ENCODE measurements at regions not wholly inside any gene's neighbourhood (a gene's known extent, or its start where the extent isn't known, plus 50 kb on each side); places are given as distances from the start of the nearest gene placed in this dataset.

- peaks cover 15% of the 10 kb centered on the region for H3K4me1 ChIP-seq (ENCODE audit: control insufficient read depth, insufficient read depth, low read length)
Observed at GRCh38 chr2:204114295-204115136, 178.0 kb downstream of the ICOS start.

GRCh38 chr2:204115137-204116056 is 178.8 kb downstream of the ICOS start:
- Histone ChIP-seq H3K27me3 (ENCODE audit: control insufficient read depth, insufficient read depth, low read length) (no peaks in the 10 kb centered on the region), H3K36me3 (ENCODE audit: control insufficient read depth, insufficient read depth, low read length) (no peaks in the 10 kb centered on the region), H3K27ac (ENCODE audit: low read depth, low read length) (peak overlapping the region; percentile 48), H3K4me1 (ENCODE audit: control insufficient read depth, insufficient read depth, low read length) (peaks cover 8% of the 10 kb centered on the region), H3K4me3 (ENCODE audit: low read depth, low read length) (no peak overlapping the region), H3K9me3 (ENCODE audit: control insufficient read depth, insufficient read depth, low read length) (no peaks in the 10 kb centered on the region)
- WGBS (ENCODE audit: insufficient coverage), result 38% methylated on average over 2 of the region's 5 CpGs
- DNase-seq (ENCODE audit: low read depth in 4 of 6, low spot score in 6 of 6), result peak in 2 of 6 donors; percentile 37 to 82

More at GRCh38 chr2:204114295-204115136, 178.0 kb downstream of the ICOS start:
- DNase-seq (ENCODE audit: low read depth in 4 of 6, low spot score in 6 of 6), result no peak
- H3K9me3 ChIP-seq (ENCODE audit: control insufficient read depth, insufficient read depth, low read length), result no peaks in the 10 kb centered on the region
- no peaks in the 10 kb centered on the region for H3K27me3 ChIP-seq (ENCODE audit: control insufficient read depth, insufficient read depth, low read length)
- H3K27ac ChIP-seq (ENCODE audit: low read depth, low read length), result no peak overlapping the region
- H3K36me3 ChIP-seq (ENCODE audit: control insufficient read depth, insufficient read depth, low read length), result no peaks in the 10 kb centered on the region
- H3K4me3 ChIP-seq (ENCODE audit: low read depth, low read length), result no peak overlapping the region
- 80% methylated on average over 8 of the region's 11 CpGs for WGBS (ENCODE audit: insufficient coverage)

GRCh38 chr2:204116159-204116792 is 179.7 kb downstream of the ICOS start:
- no peaks in the 10 kb centered on the region for H3K36me3 ChIP-seq (ENCODE audit: control insufficient read depth, insufficient read depth, low read length)
- peak overlapping the region; percentile 48 for H3K27ac ChIP-seq (ENCODE audit: low read depth, low read length)
- no peak overlapping the region for H3K4me3 ChIP-seq (ENCODE audit: low read depth, low read length)
- DNase-seq (ENCODE audit: low read depth in 4 of 6, low spot score in 6 of 6), result peak in 2 of 6 donors; percentile 43 to 91
- no peaks in the 10 kb centered on the region for H3K9me3 ChIP-seq (ENCODE audit: control insufficient read depth, insufficient read depth, low read length)
- H3K27me3 ChIP-seq (ENCODE audit: control insufficient read depth, insufficient read depth, low read length), result no peaks in the 10 kb centered on the region
- peaks cover 8% of the 10 kb centered on the region for H3K4me1 ChIP-seq (ENCODE audit: control insufficient read depth, insufficient read depth, low read length)
- 4% methylated on average over 3 of the region's 6 CpGs for WGBS (ENCODE audit: insufficient coverage)

GRCh38 chr2:204122425-204122824 is 185.9 kb downstream of the ICOS start:
- 14% methylated on average over 1 of the region's 4 CpGs for WGBS (ENCODE audit: insufficient coverage)

GRCh38 chr2:204124140-204124750 is 187.7 kb downstream of the ICOS start:
- Histone ChIP-seq H3K27me3 (ENCODE audit: control insufficient read depth, insufficient read depth, low read length) (no peaks in the 10 kb centered on the region), H3K9me3 (ENCODE audit: control insufficient read depth, insufficient read depth, low read length) (no peaks in the 10 kb centered on the region), H3K36me3 (ENCODE audit: control insufficient read depth, insufficient read depth, low read length) (no peaks in the 10 kb centered on the region), H3K4me1 (ENCODE audit: control insufficient read depth, insufficient read depth, low read length) (no peaks in the 10 kb centered on the region), H3K4me3 (ENCODE audit: low read depth, low read length) (no peak overlapping the region), H3K27ac (ENCODE audit: low read depth, low read length) (no peak overlapping the region)
- WGBS (ENCODE audit: insufficient coverage), result 97% methylated on average over 2 of the region's 3 CpGs
- no peak for DNase-seq (ENCODE audit: low read depth in 4 of 6, low spot score in 6 of 6)

More at GRCh38 chr2:204122425-204122824, 185.9 kb downstream of the ICOS start:
- Histone ChIP-seq H3K9me3 (ENCODE audit: control insufficient read depth, insufficient read depth, low read length) (no peaks in the 10 kb centered on the region), H3K36me3 (ENCODE audit: control insufficient read depth, insufficient read depth, low read length) (no peaks in the 10 kb centered on the region), H3K27ac (ENCODE audit: low read depth, low read length) (no peak overlapping the region), H3K27me3 (ENCODE audit: control insufficient read depth, insufficient read depth, low read length) (no peaks in the 10 kb centered on the region), H3K4me3 (ENCODE audit: low read depth, low read length) (no peak overlapping the region), H3K4me1 (ENCODE audit: control insufficient read depth, insufficient read depth, low read length) (peaks cover 5% of the 10 kb centered on the region)
- DNase-seq (ENCODE audit: low read depth in 4 of 6, low spot score in 6 of 6), result no peak

- WGBS (ENCODE audit: insufficient coverage), result 100% methylated on average over 1 of the region's 3 CpGs
- Histone ChIP-seq H3K36me3 (ENCODE audit: control insufficient read depth, insufficient read depth, low read length) (no peaks in the 10 kb centered on the region), H3K27me3 (ENCODE audit: control insufficient read depth, insufficient read depth, low read length) (no peaks in the 10 kb centered on the region), H3K4me1 (ENCODE audit: control insufficient read depth, insufficient read depth, low read length) (no peaks in the 10 kb centered on the region), H3K27ac (ENCODE audit: low read depth, low read length) (no peak overlapping the region), H3K4me3 (ENCODE audit: low read depth, low read length) (no peak overlapping the region), H3K9me3 (ENCODE audit: control insufficient read depth, insufficient read depth, low read length) (no peaks in the 10 kb centered on the region)
- no peak for DNase-seq (ENCODE audit: low read depth in 4 of 6, low spot score in 6 of 6)
Observed at GRCh38 chr2:204126705-204127104, 190.1 kb downstream of the ICOS start.

GRCh38 chr2:204127238-204127637 is 190.7 kb downstream of the ICOS start:
- Histone ChIP-seq H3K36me3 (ENCODE audit: control insufficient read depth, insufficient read depth, low read length) (no peaks in the 10 kb centered on the region), H3K9me3 (ENCODE audit: control insufficient read depth, insufficient read depth, low read length) (no peaks in the 10 kb centered on the region), H3K27ac (ENCODE audit: low read depth, low read length) (no peak overlapping the region), H3K27me3 (ENCODE audit: control insufficient read depth, insufficient read depth, low read length) (no peaks in the 10 kb centered on the region), H3K4me1 (ENCODE audit: control insufficient read depth, insufficient read depth, low read length) (no peaks in the 10 kb centered on the region), H3K4me3 (ENCODE audit: low read depth, low read length) (no peak overlapping the region)
- WGBS (ENCODE audit: insufficient coverage), result 83% methylated on average over 1 of the region's 2 CpGs
- DNase-seq (ENCODE audit: low read depth in 4 of 6, low spot score in 6 of 6), result no peak

- no peaks in the 10 kb centered on the region for H3K36me3 ChIP-seq (ENCODE audit: control insufficient read depth, insufficient read depth, low read length)
- no peak overlapping the region for H3K4me3 ChIP-seq (ENCODE audit: low read depth, low read length)
- WGBS (ENCODE audit: insufficient coverage), result 98% methylated on average over 11 of the region's 13 CpGs
- H3K4me1 ChIP-seq (ENCODE audit: control insufficient read depth, insufficient read depth, low read length), result no peaks in the 10 kb centered on the region
- no peaks in the 10 kb centered on the region for H3K27me3 ChIP-seq (ENCODE audit: control insufficient read depth, insufficient read depth, low read length)
- H3K9me3 ChIP-seq (ENCODE audit: control insufficient read depth, insufficient read depth, low read length), result no peaks in the 10 kb centered on the region
- H3K27ac ChIP-seq (ENCODE audit: low read depth, low read length), result no peak overlapping the region
- no peak for DNase-seq (ENCODE audit: low read depth in 4 of 6, low spot score in 6 of 6)
Observed at GRCh38 chr2:204129591-204130294, 193.2 kb downstream of the ICOS start.

Measured in spinal cord (tissue), 9 donors.